WERI-Rb-1 (cell line): ENCODE measurements at regions not wholly inside any gene's neighbourhood (a gene's known extent, or its start where the extent isn't known, plus 50 kb on each side); places are given as distances from the start of the nearest gene placed in this dataset.
A peak's percentile ranks its signal among the peaks of the same experiment; 100 is the strongest.
"Not testable (repeated sequence)": the region's sequence is repeated elsewhere in the genome, so short reads cannot be mapped to it uniquely, and the experiment has no call there.

Source experiments
- DNase-seq: peaks from one replicate; pipeline ENCODE4 v3.0.0-alpha.2; 2020
- H3K27ac ChIP-seq: fragments of 250-450 bp; sonication (Bioruptor Pico); 2 replicates; pipeline ENCODE4 v1.5.1; 2020; ENCODE audit warnings: mild to moderate bottlenecking, moderate library complexity
- H3K27me3 ChIP-seq: fragments of 250-450 bp; sonication (Bioruptor Pico); 2 replicates; pipeline ENCODE4 v1.5.1; 2021; ENCODE audit warnings: mild to moderate bottlenecking, low read depth, moderate library complexity; ENCODE audit not compliant: insufficient read depth, severe bottlenecking
- H3K36me3 ChIP-seq: fragments of 250-450 bp; sonication (Bioruptor Pico); 2 replicates; pipeline ENCODE4 v1.5.1; 2020; ENCODE audit warnings: mild to moderate bottlenecking, moderate library complexity
- H3K4me3 ChIP-seq: 2 replicates; pipeline ENCODE4 v1.5.1; 2011; ENCODE audit warnings: low read depth, mild to moderate bottlenecking, control low read depth, low read length
- H3K9me3 ChIP-seq: fragments of 250-450 bp; sonication (Bioruptor Pico); 2 replicates; pipeline ENCODE4 v1.5.1; 2021; ENCODE audit warnings: mild to moderate bottlenecking, moderate library complexity; ENCODE audit not compliant: severe bottlenecking
- CTCF ChIP-seq: IDR thresholded peaks from 2 replicates; pipeline ENCODE4 v1.5.1; 2011; ENCODE audit warnings: low read depth, mild to moderate bottlenecking, control low read depth, inconsistent platforms, low read length

DNA sequence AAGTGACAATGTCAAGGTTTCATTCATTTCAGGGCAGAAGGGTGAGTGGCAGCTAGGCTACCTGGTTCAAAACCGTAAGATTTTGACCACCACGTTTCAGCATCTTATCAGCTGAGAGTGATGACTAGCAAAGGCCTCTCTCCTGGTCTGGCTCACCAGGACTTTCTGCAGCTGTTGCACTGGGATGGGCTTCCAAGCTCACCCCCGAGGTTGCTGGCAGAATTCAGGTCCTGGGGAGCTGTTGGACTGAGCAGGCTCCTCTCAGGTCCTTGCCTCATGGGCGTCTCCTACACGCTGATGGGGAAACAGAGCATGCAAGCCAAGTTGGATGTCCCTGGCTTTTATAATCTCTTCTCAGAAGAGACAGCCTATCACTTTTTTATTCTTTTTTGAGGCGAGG is 88.8 kb upstream of the RNU6-1 start:
- peaks cover 6% of the 10 kb centered on the region for H3K9me3 ChIP-seq
- TF ChIP-seq CTCF, result no peak
- no peak for DNase-seq
- H3K36me3 ChIP-seq, result no peaks in the 10 kb centered on the region
- no peak overlapping the region for H3K27ac ChIP-seq
- H3K27me3 ChIP-seq, result no peaks in the 10 kb centered on the region
- no peak overlapping the region for H3K4me3 ChIP-seq

- H3K9me3 ChIP-seq, result peaks cover 8% of the 10 kb centered on the region
- TF ChIP-seq CTCF, result no peak
- no peaks in the 10 kb centered on the region for H3K27me3 ChIP-seq
- no peaks in the 10 kb centered on the region for H3K36me3 ChIP-seq
- no peak overlapping the region for H3K4me3 ChIP-seq
- no peak for DNase-seq
- H3K27ac ChIP-seq, result no peak overlapping the region
Measured at GRCh38 chr15:67930720-67931119, 90.9 kb upstream of the RNU6-1 start.

DNA sequence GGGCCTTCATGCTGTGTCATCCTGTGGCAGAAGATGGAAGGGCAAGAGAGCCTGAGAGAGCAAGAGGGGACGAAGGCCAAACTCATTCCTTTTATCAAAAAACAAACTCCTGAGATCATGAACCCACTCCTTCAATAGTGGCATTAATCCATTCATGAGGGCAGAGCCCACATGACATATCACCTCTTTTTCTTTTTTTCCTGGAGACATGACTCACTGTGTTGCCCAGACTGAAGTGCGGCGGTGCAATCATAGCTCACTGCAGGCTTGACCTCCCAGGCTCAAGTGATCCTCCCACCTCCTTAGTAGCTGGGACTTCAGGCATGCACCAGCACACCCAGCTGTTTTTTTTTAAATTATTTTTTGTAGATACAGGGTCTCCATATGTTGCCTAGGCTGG is 92.0 kb upstream of the RNU6-1 start:
- no peak overlapping the region for H3K27ac ChIP-seq
- no peak for DNase-seq
- no peak overlapping the region for H3K4me3 ChIP-seq
- peaks cover 13% of the 10 kb centered on the region for H3K9me3 ChIP-seq
- no peaks in the 10 kb centered on the region for H3K27me3 ChIP-seq
- no peaks in the 10 kb centered on the region for H3K36me3 ChIP-seq
- no peak for TF ChIP-seq CTCF

GRCh38 chr15:67934126-67934525 is 94.3 kb upstream of the RNU6-1 start:
- not testable (repeated sequence) for H3K36me3 ChIP-seq, H3K4me3 ChIP-seq, H3K27me3 ChIP-seq
- DNase-seq, result peak; percentile 20
- Histone ChIP-seq H3K27ac (peak overlapping the region; percentile 85), H3K9me3 (peaks cover 13% of the 10 kb centered on the region)

- no peaks in the 10 kb centered on the region for H3K36me3 ChIP-seq
- H3K27me3 ChIP-seq, result no peaks in the 10 kb centered on the region
- peaks cover 13% of the 10 kb centered on the region for H3K9me3 ChIP-seq
- H3K27ac ChIP-seq, result peak overlapping the region; percentile 85
- no peak for DNase-seq
- TF ChIP-seq CTCF, result 0 out of 2 replicates have a peak, but pooled peaks have one; percentile 22
- no peak overlapping the region for H3K4me3 ChIP-seq
Measured at GRCh38 chr15:67935244-67935643, 95.4 kb upstream of the RNU6-1 start.

- Histone ChIP-seq H3K27ac (no peak overlapping the region), H3K4me3 (no peak overlapping the region), H3K9me3 (peaks cover 13% of the 10 kb centered on the region), H3K27me3 (no peaks in the 10 kb centered on the region), H3K36me3 (no peaks in the 10 kb centered on the region)
- no peak for TF ChIP-seq CTCF
- no peak for DNase-seq
Measured at GRCh38 chr15:67936258-67936657, 96.4 kb upstream of the RNU6-1 start.
